NCI-H146 treated with DMSO at 0.1 percent for 48 hours (cell line): ENCODE measurements at regions not wholly inside any gene's neighbourhood (a gene's known extent, or its start where the extent isn't known, plus 50 kb on each side); places are given as distances from the start of the nearest gene placed in this dataset.
"Not testable (repeated sequence)": the region's sequence is repeated elsewhere in the genome, so short reads cannot be mapped to it uniquely, and the experiment has no call there.

Experiments used
- DNase-seq: peaks from one replicate; lab custom pipeline; 2025; ENCODE audit not compliant: unreplicated experiment; lab: John Stamatoyannopoulos, UW

- no peak for DNase-seq
These were observed 235.1 kb upstream of the RUNX1 start for GRCh38 chr21:35284199-35284598.

GRCh38 chr21:35282944-35283343 lies 233.8 kb upstream of the RUNX1 start:
- no peak for DNase-seq

DNA sequence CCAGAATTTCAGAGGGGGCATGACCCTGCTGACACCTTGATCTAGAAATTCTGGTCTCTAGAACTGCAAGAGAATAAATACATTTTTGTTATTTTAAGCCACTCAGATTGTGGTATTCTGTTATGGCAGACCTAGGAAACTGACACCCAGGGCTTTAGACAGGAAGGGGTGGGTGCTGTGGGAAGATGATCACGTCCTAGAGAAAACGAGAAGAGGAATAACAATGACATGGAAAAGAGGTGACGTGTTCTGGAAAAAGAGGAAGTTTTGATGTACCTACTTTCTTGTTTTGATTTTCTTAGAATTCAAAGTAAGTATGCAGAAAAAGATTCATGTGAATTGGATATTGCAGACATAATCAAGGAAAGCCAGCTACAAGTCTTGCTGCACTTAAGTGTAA lies 232.9 kb upstream of the RUNX1 start:
- no peak for DNase-seq

GRCh38 chr21:35280231-35280630 lies 231.1 kb upstream of the RUNX1 start:
- DNase-seq = no peak

GRCh38 chr21:35275776-35276175 lies 226.7 kb upstream of the RUNX1 start:
- no peak for DNase-seq

GRCh38 chr21:35274923-35275322 lies 225.8 kb upstream of the RUNX1 start:
- no peak for DNase-seq

DNA sequence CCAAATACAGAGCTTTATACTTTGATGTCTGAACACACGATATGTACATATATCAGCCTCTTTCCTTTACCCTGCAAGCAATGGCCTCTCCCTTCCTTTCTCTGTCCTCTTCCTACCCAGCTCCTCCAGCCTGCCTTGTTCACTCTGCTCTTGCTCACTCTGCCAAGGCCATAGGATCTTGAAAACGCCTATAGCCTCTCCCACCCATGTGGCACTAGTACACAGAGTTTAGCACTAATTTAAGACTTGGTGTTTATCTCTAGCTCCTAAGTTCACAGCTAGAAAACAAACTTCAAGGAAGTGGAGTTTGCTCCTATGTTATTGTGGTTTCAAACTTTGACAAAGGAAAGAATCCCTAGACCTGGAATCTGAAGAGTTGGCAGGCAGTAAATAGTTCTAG lies 225.0 kb upstream of the RUNX1 start:
- no peak for DNase-seq

DNA sequence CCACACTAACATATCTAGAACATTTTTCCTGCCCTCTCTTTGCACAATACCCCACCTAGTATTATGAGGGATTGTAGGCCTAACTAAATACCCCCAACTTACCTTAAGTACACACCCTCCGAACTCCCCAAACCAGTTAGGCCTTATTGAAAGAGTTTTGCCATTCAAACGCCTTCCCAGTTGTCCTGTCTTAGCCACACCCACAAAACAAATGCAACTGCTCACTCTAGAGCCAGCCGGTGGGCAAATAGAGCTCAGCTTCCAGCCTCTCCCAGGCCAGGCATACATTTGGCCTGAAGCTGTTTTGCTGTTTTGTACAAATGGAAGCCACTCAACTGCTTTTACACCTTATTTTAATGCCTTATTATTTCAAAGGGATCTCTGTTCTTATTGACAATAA lies 224.2 kb upstream of the RUNX1 start:
- DNase-seq = no peak

GRCh38 chr21:35271344-35272118 lies 222.4 kb upstream of the RUNX1 start:
- not testable (repeated sequence) for DNase-seq

- no peak for DNase-seq
These were observed 219.7 kb upstream of the RUNX1 start for GRCh38 chr21:35268817-35269216.

- no peak for DNase-seq
These were observed 219.2 kb upstream of the RUNX1 start for GRCh38 chr21:35268261-35268660.

DNA sequence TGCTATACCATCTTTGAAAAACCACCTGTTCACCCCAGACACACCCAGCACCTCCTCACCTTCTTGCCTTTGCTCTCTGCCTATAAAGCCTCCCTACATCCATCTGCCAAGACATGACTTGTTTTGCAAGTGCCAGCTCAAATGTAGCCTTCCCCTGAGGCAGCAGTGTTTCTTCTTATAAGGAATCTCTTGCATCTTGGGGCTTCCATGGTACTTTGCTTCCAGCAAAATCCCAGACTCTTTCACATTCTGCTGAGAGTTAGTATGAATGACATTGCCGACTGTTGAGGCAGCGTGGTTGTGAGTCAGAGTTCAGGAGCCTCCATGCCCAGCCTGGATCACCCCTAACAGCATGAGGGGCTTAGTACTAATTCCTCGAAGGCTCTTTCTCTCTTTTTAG lies 217.4 kb upstream of the RUNX1 start:
- no peak for DNase-seq

GRCh38 chr21:35265170-35265877 lies 216.2 kb upstream of the RUNX1 start:
- DNase-seq = no peak

DNA sequence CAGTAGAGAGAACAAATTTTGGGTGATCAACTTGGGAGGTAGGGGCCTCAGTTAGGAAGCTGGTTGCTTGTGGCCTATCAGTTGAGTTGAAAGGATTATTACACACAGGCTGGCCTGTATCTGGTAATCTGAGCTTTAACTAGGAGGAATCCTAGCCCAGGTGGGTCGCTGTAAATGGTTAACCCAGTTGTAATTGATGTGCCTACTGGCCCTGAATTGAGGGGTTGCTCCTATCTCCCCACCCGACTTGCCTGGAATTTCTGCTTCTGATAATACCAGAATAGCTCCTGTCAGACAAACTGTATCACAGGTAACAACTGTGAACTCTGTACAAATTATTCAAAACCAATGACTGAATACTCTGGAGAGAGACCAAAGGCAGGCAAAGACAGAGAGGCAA lies 210.4 kb upstream of the RUNX1 start:
- DNase-seq = no peak

DNA sequence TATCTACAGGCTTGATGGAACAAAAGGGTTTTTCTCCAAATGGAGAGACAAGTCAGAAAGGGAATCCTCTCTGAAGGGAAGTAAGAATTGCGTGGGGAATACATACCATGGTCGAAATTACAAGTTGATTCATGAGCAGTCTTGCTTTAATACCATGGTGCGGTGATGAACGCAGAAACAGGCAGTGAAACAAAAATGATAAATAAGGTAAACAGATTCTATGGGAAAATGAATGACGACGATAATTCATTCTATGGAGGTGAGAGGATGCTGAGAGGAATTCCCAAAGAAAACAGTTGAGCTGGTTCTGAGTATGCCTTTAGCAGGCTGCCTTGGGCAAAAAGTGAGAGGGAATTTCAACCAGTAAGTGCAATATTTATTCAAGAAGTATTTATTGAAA lies 209.4 kb upstream of the RUNX1 start:
- DNase-seq = no peak

GRCh38 chr21:35257413-35257812 lies 208.3 kb upstream of the RUNX1 start:
- DNase-seq = no peak

- peak; percentile 65 for DNase-seq
These were observed 207.4 kb upstream of the RUNX1 start for GRCh38 chr21:35256468-35256988.

DNA sequence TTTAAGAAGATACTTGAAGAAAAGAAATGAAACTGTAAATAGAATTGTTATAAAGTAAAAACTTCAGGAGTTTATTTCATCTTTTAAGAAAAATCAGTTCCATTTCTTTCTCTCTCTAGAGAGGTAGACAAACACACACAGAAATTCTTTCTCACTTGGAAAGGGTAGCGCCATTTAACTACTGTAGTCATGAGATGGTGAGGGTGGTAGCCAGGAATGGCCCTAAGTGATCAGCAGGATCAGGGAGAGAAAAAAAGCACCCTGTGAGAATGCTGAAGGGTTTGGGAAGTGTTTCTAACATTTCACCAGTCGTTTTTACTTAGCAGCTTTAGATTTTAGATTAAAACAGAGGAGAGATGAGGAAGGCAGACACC lies 205.7 kb upstream of the RUNX1 start:
- DNase-seq = no peak

GRCh38 chr21:35254006-35254764 lies 205.1 kb upstream of the RUNX1 start:
- DNase-seq = no peak

DNA sequence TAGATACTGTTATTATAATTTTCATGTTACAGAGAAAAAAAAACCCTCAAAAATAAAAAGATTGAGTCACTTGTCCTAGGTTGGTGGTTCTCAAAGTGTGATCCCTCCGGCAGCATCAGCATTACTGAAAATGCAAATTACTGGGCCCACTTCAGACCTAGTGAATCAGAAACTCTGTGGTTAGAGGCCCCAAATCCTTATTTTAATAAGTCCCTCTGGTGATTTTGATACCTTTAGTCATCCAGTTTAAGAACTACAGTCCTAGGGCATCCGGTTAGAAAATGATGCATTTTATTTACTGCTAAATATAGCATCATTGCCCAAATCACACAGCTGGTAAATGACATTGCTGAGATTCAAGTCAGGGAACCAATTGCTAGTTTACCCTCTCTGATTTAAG lies 203.7 kb upstream of the RUNX1 start:
- no peak for DNase-seq

GRCh38 chr21:35249636-35250035 lies 200.5 kb upstream of the RUNX1 start:
- no peak for DNase-seq

DNA sequence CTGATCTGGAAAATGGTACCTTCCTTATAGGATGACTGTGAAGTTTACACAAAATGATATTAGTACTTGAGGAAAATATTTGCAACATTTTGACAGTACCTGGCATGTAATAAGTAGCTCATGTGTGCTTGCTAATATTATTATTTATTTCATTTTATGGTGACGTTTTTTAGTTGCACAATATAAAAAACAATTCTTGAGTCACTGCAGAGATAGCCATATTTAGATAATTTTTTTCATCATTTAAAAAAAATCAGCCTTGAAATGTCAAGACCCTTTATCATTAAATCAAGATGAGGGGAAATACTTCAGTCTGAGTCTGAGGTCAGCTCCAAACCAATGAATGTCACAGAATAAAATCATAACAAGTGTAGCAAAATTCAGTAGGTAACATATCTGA lies 196.8 kb upstream of the RUNX1 start:
- DNase-seq = no peak
